ENCODE measurements at regions not wholly inside any gene's neighbourhood (a gene's known extent, or its start where the extent isn't known, plus 50 kb on each side); places are given as distances from the start of the nearest gene placed in this dataset.

DNA sequence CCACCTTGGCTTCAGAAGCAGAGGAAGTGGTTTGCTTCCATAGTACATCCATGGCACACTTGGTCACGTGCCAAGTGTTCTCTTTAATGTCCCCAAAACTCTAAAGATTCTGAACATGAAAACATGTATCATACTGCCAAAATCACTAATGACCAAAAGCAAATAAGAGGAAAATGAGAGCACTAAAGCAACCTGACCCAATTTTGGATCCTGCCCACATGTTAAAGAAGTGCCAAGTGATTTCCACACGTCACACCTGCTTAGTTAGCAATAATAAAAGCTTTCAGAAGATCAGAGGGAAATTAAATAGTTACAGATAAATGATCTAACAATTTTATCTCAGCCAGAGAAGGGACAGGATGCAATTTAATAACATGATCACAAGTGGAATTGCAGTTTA, 1170.0 kb downstream of the XPNPEP1 start:
- no peak for DNase-seq

DNA sequence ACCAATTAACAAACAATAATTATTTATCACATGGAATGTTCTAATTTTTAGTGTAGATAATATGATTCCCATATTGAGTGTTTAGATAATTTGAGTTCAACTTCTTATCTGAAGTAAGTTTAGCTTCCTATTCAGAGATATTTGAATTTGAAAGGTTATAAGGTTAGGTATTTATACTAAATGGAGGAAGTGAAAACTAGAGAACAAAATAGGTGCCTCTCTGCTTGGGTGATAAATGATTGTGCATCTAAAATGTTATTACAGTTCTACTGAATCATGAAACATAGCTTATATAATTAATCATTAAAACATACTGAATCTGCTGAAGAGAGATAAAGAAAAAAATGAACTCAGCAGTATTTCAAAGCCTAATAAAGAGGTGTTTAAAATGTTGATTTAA, 1174.3 kb downstream of the XPNPEP1 start:
- no peak for DNase-seq

GRCh38 chr10:108736111-108736510, 1187.2 kb downstream of the XPNPEP1 start:
- no peak for DNase-seq

DNA sequence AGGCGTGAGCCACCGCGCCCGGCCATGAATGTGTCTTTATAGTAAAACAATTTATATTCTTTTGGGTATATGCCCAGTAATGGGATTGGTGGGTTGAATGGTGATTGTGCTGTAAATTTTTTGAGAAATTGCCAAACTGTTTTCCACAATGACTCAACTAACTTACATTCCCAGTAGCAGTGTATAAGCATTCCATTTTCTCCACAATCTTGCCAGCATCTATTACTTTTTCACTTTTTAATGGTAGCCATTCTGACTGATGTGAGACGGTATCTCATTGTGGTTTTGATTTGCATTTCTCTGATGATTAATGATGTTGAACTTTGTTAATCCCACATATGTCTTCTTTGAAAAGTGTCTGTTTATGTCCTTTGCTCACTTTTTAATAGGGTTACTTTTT, 1187.9 kb downstream of the XPNPEP1 start:
- DNase-seq: no peak

DNA sequence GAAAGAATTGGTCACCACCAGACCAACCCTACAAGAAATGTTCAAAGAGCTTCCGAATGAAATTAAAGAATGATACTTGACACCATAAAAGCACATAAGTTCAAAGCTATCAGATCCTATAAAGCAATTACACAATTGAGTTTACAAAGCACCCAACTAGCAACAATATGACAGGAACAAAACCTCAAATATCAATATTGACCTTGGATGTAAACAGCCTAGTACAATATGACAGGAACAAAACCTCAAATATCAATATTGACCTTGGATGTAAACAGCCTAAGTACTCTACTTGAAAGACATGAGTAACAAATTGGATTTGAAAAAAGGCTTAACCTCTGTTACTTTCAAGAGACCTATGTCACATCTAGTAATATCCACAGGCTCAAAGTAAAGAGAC, 1201.4 kb downstream of the XPNPEP1 start:
- no peak for DNase-seq

- no peak for DNase-seq
Measured at GRCh38 chr10:108716352-108716751, 1207.0 kb downstream of the XPNPEP1 start.

DNA sequence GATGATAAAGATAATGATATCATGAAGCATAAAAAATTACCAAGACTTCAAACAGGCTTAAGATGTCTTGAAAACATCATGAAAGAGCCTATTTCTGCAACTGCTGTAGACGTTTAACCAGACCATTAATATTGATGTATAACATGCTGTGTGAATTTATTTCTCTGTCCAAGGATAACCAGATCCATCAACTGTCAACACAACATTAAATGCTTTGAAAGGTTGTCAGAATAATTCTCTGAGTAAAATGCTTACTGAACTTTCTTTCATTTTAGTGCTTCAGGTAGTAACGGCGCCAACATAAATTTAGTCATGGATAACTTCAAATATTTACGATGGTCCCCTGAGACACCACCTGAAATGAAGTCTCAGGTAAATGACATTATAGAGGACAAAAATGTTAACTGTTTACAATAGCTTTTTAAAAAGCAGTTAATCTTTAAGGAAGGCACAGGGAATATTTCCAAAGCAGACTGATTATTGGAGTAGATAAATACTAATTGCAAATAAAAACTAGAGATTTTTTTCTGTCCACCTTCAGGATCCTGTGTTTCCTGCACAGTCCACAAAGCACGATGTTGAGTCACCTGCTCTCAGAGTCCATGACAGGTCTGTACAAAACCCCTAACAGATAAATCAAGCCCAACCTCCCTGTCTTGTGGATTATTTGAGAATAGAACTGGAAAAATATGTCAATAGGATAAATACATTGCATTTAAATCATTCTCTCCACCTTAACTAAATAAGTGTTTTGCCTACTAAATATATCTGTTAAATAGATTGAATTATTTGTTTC, 1213.2 kb downstream of the XPNPEP1 start:
- DNase-seq: no peak

DNA sequence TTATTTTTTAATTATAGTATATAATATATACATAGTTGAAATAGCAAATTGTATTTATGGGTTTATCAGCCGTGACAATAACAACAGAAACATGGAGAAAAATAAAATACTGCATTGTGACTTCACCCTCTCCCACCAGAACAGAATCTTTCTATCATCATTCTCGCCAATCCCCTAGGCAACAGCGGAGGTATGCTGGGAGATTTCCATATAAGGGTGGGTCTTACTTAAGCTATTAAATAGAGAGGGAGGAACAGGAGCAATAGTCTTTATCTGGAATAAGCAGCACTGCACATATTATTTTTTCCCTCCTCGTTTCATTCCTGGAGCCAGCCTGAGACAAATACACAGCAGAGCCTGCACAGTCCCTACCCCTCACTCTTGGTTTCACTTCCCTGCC, 1214.9 kb downstream of the XPNPEP1 start:
- no peak for DNase-seq

GRCh38 chr10:108696792-108697477, 1226.4 kb downstream of the XPNPEP1 start:
- DNase-seq: no peak

- no peak for DNase-seq
Measured at GRCh38 chr10:108691126-108691525, 1232.2 kb downstream of the XPNPEP1 start.

- DNase-seq: no peak
Measured at GRCh38 chr10:108690530-108690929, 1232.8 kb downstream of the XPNPEP1 start.

DNA sequence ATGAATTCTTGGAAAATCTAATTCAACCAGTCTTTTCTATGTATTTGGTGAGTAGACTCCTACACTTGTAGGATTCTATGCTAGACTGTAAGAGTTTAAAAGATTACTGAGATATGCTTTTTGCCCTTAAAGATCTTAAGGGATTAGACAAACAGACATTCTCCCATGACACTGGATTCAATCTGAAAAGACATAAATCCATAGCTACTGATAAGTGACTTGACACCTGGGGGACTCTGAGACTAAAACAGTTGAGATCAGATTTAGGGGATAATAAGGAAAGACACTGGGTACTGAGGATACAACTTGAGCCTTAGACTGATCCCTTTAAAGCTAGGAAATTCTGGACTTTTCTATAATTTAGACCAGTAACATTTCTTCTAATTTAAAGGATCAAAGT, 1233.4 kb downstream of the XPNPEP1 start:
- DNase-seq: no peak

- no peak for DNase-seq
Measured at GRCh38 chr10:108688314-108688713, 1235.0 kb downstream of the XPNPEP1 start.

GRCh38 chr10:108685863-108686531, 1237.3 kb downstream of the XPNPEP1 start:
- no peak for DNase-seq

GRCh38 chr10:108684431-108684830, 1238.9 kb downstream of the XPNPEP1 start:
- DNase-seq: no peak

- DNase-seq: no peak
Measured at GRCh38 chr10:108673741-108674140, 1249.6 kb downstream of the XPNPEP1 start.

GRCh38 chr10:108663587-108663986, 1259.7 kb downstream of the XPNPEP1 start:
- no peak for DNase-seq

DNA sequence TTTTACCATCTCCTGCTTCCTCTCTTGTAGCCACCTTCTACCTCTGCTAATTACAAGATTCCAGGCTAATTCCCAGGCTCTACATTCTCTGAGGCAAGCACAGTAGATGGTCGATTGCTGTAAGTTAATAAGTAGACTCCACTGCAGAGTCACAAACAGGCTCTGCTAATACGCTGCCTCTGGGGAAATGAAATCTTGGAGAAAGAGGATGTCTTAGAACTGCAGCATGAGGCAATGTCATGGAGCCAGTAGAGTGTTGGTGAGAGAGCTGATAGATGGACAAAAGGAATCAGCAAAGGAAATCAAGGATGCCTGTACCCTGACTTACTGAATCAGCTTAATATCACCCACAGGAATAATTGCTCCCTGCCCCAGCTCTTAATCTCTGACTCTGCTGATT, 1260.3 kb downstream of the XPNPEP1 start:
- DNase-seq: no peak

DNA sequence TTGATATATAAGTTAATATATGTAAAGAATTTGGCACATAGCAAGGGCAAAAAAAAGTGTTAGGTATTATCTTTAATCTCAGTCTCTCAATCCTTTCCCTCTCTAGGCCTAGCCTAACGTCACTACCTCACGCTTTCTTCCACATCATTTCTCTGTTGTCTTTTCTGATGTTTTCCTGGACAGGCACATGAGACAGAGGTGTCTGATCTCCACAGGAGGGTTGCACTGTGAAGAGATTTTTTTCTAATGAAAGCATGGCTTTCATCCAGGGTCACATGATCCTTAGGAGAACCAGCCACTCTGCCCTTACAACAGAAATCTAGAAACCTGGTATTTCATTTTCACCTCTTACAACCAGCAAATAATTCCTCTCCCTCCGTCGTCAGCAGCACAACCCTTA, 1268.3 kb downstream of the XPNPEP1 start:
- no peak for DNase-seq

DNA sequence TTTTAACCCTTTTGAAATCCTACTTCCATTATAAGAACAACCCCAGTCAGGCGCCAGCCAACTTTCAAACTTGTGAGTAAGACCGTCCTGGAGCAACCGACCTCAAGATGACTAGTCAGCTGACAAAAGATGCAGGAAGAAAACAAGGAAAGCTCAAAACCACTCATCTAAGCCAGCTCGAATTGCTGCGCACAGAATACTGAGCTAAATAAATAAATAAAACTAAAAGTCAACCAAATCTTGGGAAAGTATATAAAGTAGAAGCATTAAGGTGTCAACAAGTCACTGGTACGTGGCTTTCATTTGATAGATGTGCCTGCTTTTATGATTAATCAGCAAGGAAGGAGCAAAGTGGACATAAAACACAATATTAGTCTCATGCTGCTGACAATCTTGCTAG, 1269.8 kb downstream of the XPNPEP1 start:
- no peak for DNase-seq

DNA sequence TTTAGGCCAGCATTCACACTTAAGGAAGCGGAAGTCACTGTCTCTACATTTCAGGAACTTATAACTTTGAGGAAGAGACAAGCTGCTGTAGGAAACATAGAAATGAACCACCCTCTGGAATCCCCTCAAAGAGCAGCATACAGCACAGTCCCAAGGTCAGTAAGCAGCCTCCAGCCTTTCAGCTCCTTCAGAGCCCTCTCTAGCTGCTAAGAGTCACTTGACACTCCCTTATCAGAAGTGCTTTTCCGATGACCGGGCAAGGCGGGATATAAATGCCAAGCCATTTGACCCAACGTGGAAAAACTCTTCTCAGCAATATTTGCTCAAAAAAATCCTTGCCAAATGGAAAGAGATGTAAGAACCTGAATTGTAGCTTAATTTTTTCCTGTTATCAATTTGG, 1284.3 kb downstream of the XPNPEP1 start:
- DNase-seq: no peak

- DNase-seq: no peak
Measured at GRCh38 chr10:108638225-108638624, 1285.1 kb downstream of the XPNPEP1 start.

DNA sequence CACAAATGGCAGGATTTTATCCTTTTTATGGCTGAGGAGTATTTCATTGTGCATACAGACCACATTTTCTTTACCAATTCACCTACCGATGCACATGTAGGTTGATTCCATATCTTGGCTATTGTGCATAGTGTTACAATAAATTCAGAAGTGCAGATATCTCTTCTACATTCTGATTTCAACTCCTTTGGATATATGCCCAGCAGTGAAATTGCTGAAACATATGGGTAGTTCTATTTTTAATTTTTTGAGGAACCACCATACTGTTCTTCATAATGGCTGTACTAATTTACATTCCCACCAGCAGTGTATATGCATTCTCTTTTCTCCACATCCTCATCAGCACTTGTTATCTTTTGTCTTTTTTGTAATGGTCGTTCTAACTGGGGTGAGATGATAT, 1290.3 kb downstream of the XPNPEP1 start:
- no peak for DNase-seq

DNA sequence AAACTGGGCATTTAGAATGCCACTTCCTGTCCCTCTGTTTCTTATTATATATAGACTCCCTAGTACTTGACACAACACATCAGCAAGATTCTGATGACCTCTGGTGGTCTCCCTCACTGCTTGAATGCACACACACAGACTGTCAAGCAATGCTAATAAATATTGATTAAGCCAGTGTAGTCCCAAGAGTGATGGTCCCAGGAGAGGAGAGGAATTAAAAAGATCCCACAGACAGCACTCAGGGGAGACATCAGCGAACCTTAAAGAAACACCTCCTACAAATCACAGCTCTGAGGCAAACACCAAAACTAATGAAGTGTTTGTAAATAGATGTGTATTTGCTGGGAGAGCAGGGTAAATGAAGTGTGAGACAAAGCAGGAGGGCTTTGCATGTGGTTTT, 1291.2 kb downstream of the XPNPEP1 start:
- DNase-seq: no peak
